ENCODE measurements at regions not wholly inside any gene's neighbourhood (a gene's known extent, or its start where the extent isn't known, plus 50 kb on each side); places are given as distances from the start of the nearest gene placed in this dataset.
A peak's percentile ranks its signal among the peaks of the same experiment; 100 is the strongest.

DNA sequence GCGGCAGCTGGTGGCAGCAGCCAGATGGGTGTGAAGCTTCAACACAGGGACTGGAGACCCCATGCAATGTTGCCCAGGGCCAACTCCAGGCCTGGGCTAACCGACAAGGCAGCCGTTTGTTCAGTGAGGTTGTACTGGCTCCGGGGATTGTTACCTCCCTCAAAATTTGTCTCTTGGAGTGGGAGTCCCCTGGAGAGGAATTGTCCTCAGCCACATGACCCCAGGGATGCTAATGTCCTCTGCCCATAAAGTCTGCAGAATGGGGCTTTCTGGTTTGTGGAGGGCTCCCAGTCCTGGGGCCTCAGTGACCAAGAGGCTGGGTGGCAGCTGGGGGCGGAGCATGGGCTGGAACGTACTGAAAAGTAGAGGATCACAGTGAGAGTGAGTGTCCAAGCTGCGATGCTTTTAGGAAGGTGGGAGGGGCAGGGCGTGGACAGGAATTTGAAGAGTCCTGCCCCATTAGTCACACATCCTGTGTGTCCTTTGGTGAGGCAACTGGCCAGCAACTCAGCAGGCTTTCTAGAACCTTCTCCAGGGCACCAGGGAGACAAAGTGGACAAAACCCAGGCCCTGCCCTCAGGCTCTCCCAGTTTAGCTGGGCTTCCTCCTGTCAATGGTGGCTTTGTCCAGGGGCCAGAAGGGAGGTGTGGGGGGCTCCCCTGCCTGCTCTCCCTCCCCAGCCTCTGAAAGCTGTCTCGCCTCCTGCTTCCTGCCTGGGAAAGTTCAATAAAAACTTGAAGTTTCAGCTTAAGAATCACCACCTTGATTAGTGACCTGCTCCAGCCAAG, 114.0 kb downstream of the NSG2 start:
- peak; percentile 89 for DNase-seq (ENCODE audit: low read depth)

GRCh38 chr5:174165406-174165805, 119.9 kb downstream of the NSG2 start:
- no peak for DNase-seq (ENCODE audit: low read depth)

DNA sequence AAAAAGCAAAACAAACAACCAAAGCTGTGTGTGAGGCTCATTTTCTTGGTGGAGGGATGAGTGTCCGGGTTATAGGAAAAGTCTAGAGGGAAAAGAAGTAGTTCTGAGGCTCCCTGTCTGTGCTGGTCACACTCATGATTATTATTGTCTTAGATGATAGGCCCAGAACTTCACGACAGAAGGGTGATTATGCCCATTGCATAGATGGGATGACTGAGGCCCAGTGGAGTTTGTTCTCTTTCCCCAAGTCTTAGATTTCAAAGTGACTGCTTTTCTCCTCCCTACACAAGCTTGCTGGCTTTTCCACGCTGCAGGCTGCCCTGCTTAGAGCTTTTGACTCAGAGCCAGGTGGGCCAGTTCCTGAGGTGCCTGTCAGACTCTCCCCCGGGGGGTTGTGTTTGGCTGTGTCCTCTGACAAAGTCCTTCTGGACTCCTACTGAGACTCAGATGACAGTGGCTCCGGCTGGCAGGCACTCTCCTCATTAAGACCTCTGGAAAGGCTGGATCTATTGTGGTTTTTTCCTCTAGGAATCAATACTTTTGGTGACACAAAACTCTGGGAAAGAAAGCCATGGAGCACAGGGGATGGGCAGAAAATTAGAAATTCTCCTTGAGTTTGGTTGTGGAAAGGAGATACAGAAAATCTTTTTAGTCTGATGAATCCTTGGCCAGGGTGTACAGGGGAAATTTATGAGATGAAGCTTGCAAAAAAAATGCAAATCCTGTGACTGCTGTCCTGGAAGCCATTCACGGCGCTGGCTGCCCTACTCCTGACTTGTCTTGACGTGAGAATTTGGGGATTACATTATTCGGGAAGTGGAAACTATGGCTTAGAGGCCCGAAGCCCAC, 120.9 kb downstream of the NSG2 start:
- DNase-seq (ENCODE audit: low read depth): no peak

DNA sequence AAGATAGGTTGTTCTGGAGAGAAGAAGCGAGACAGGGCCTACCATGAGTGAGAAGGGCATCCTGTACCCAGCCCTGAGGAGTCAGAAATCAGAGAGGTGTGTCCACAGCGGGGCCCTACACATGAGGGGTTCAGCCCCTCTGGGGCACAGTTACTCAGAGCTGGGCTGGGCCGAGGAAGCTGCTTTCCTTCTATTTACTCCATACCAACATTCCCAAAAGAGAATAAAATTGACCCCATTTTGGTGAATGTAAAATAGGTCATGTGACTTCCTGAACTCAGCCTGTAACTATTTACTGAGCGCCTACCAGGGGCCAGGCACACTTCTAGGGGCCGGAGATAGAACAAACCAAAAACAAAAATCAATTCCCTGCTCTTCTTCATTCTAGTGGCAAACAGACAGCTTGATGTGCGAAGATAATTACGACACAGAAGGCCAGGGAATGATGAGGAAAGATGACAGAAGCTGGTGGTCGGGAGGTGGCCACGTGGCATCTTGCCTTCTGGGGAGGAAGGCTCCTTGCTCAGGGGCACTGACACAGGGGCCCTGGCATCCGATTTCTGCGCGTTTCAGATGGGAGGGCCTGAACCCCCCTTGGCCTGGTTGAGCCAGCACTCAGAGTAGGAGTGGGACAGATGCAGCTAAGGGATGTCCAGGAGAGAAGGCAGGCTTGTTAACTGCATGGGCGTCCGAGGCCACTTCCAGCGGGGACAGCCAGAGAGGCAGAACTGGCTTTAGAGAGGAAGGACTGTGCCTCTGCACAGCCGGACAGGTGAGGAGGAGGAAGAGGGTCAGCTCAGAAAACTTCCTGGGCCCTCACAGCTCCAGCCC, 121.8 kb downstream of the NSG2 start:
- DNase-seq (ENCODE audit: low read depth): peak; percentile 13

DNA sequence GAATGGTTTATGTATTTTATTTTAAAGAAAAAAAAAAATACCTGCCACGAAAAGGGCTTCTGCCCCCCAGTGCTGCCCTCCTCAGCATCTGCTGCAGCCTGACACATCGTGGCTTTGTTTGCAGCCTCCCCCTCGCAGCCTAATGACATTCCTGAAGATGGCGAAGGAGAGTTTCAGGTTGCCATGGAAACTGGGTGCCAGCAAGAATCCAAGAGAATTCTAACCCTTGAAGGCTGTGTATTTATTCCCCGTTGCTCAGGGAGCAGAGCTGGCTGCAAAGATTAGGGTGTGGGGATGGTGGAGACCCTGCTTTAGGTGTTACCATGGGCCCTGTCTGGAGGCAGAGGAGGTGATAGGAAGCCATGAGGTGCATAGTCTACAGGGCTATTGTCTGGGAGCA, 126.6 kb downstream of the NSG2 start:
- no peak for DNase-seq (ENCODE audit: low read depth)

DNA sequence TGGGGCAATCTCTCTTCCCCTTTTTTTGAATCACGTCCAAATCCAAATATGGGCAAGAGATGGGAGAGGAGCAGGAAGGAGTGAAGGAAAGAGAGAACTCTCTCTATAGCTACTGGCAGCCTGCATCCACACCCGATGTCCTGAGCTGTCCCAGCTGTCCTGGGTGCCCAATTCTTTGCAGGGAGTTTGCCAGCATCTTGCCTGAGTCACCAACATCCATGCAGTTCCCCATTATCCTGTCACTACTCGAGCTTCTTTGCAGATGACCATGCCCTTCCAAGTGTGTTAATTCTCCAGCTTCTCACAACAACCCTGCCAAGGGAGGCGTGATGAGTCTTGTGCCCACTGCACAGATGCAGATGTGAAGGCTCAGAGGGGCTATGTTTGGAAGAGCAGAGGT, 127.1 kb downstream of the NSG2 start:
- no peak for DNase-seq (ENCODE audit: low read depth)

GRCh38 chr5:174173766-174174165, 128.3 kb downstream of the NSG2 start:
- DNase-seq (ENCODE audit: low read depth): no peak

- DNase-seq (ENCODE audit: low read depth): no peak
Measured at GRCh38 chr5:174175716-174176268, 130.3 kb downstream of the NSG2 start.

DNA sequence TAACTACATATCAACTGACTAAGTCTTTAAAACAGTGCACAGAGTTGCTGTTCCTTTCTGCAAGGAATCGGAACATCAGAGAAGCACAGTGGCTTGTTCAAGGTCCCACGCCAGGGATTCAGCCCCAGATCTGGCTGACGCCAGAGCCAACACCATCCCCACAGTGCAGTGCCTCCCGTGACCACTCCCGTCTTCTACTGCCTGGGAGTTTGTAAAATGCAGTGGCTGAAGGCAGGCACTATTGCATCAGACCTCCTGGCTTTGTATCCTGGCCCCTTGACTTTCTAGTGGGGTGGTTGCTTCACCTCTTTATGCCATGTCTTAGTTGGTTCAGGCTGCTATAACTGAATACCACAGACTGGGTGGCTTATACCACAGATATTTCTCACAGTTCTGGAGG, 131.0 kb downstream of the NSG2 start:
- DNase-seq (ENCODE audit: low read depth): no peak

- DNase-seq (ENCODE audit: low read depth): no peak
Measured at GRCh38 chr5:174177531-174177930, 132.0 kb downstream of the NSG2 start.

DNA sequence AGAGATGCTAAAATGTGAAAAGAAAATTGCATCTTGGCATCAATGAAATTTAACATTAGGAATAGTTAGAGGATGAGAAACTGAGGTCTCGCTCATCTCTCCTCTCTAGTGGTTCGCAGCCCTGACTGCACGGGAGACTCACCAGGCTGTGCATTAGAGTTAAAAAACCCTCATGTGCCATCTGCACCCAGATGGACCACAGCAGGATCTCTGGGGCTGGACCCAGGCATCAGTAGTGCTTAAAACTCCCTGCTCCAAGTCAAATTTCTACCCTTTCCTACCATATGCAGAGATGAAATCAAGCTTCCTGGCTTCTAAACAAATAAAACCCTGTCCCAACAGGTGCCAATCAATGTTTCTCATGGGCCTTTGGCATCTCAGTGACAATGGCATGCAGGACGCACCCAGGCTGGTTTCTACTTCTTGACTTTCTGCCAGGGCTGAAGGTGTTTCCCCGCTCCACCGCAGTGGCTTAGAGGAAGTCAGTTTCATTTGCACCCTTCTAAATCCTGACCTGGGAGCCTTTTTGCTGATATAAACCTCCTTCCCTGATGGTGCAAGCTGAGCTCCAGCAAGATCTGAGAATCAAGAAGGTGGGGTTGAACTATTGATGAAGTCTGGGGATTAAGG, 132.6 kb downstream of the NSG2 start:
- DNase-seq (ENCODE audit: low read depth): no peak

DNA sequence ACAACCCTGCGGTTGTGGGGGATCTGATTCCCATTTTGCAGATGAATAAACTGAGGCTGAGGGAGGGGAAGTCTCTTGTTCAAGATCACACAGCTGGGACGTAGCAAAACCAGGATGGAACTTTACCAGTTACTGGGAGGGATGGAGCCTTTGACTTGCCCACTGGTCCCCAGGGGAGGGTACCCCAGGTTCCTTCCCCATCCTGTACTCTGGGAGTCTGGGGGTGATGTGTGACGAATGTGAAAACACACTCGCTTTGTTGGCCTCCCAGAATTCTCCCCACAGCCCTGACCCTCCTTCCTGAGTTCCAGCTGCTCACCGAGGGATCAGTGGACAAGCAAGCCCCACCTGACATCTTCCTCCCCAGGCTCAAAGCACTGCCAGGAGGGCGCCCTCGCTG, 135.1 kb downstream of the NSG2 start:
- no peak for DNase-seq (ENCODE audit: low read depth)

DNA sequence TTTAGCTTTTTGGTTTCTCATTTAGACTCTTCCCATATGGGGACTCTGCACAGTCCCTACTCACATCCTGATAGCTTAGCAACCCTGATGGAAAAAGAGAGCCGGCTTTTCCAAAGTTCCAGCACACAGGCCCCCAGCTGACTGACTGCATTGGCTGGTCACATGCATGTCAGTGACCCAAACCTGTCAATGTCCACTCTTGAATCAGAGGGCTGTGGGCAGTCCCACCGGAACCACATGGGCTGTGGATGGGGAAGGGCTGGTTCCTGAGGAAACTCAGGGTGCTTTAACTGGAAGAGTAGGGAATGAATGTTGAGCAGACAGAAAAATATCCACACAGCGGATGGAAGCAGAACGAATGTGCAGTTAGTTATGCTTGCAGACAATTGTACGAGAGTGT, 136.6 kb downstream of the NSG2 start:
- no peak for DNase-seq (ENCODE audit: low read depth)

DNA sequence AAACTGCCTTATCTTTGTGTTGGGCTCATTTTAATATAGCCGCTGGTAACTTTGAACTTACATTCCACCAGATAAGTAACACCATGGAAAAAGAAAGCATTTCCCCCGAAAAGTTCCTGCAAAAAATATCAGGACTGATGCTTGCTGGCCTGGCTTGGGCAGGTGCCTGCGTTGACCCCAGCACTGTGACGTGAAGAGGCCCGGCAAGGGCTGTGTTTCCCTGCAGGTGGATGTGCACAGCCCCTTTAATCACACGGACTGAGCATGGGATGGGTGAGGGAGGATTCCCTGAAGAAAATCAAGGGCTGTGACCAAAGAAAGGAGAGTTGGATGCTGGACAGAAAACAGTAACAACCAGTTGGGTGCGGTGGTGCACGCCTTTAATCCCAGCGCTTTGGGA, 138.2 kb downstream of the NSG2 start:
- no peak for DNase-seq (ENCODE audit: low read depth)

- DNase-seq (ENCODE audit: low read depth): no peak
Measured at GRCh38 chr5:174185506-174185905, 140.0 kb downstream of the NSG2 start.

DNA sequence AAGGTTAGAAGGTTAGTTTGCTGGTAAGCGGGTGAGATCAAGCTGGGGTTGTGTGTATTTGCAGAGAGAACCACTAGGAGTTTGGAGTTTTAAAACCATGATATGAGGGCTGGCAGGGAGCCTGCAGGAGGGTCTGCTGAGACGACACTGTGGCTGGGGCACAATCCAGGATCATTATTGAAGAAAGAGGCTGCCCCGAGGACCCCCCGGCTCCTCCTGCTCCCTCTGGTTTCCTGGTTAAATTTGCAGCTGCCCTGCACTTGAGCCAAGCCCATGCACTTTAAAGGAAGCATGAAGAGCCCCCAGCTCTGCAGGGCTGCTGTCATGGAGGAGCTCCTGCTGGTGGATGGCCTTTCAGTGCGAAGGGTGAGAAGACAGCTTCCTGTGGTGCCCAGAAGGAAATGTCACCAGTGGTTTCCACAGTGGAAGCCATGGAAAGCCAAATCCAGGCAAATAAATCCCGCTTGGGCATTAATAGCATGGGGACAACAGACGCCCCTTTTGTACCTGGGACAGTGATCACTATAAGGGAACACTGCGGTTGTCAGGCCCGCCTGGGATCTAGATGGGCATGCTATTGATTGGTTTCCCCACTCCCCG, 140.7 kb downstream of the NSG2 start:
- no peak for DNase-seq (ENCODE audit: low read depth)

DNA sequence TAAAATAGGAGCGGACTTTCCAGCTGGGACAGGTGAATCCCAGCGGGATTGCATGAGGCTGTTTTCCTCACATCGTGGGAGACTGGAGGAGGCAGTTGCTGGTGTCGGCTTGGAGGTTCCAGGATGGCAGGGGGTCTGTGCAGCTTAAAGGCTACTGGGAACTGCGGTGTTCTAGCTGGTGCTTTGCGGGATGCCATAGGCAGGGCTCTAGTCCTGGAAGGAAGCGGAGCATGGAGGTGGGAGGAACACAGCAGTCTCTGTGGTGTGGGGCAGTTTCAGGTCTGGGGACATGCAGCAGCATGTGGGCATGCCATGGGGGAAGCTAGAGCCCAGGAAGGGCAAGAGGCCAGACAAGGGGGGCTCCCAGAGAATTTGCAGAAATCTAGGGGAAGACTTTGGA, 141.5 kb downstream of the NSG2 start:
- no peak for DNase-seq (ENCODE audit: low read depth)

GRCh38 chr5:174187481-174187880, 142.0 kb downstream of the NSG2 start:
- DNase-seq (ENCODE audit: low read depth): no peak

GRCh38 chr5:174188295-174188694, 142.8 kb downstream of the NSG2 start:
- peak; percentile 56 for DNase-seq (ENCODE audit: low read depth)

DNA sequence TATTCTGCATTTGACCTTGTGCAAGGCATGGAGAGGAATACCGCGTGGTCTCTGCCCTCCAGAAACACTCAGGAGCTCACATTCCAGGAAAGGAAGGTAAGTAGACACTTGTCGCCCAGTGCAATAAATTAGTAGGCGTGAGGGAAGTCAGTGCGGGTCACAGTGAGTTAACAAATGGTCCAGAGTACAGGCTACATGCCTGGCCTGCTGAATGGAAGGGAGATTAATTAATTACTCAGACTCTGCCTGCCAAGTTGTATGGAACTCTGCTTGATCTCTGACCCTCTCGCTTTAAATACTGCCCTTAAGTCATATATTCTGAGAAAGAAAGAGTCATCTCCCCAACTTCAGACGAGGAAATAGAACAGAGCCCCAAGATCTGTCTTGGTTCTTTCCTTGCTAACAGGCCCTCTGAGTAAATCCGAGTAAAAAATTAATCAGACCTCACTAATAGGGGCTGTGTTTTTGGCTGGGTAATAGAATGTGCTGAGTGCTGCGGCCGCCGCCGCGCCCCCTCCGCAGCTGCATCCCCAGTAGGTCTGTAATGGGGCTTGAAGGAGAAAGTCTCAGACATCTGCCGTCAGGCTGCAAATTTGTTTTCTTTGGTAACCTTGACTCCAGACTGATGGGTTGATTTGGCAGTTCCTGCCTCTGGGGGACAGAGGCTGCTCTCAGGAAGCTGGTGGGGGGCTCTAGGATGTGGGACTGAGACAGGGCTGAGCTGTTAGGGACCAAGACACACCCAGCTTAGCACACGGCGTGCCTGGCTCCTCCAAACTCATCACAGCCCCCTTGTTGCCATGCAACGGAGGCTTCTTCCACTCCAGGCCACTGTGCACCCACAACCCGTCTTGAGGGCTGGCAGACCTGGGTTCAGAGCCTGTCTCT, 144.4 kb downstream of the NSG2 start:
- DNase-seq (ENCODE audit: low read depth): no peak
